Hematopoietic multipotent progenitor cell treated with erythropoietin and hydrocortisone succinate and interleukin-3 and kit ligand, for 4 days (in vitro differentiated cells): ENCODE measurements at regions not wholly inside any gene's neighbourhood (a gene's known extent, or its start where the extent isn't known, plus 50 kb on each side); places are given as distances from the start of the nearest gene placed in this dataset.
"Not testable (repeated sequence)": the region's sequence is repeated elsewhere in the genome, so short reads cannot be mapped to it uniquely, and the experiment has no call there.

Source experiments
- DNase-seq: peaks from one replicate; pipeline ENCODE4 v3.0.0-alpha.2; 2015

GRCh38 chr11:14573539-14574057, 53.4 kb upstream of the PSMA1 start:
- not testable (repeated sequence) for DNase-seq

GRCh38 chr11:14577292-14577691, 57.1 kb upstream of the PSMA1 start:
- no peak for DNase-seq

GRCh38 chr11:14577835-14578529, 57.8 kb upstream of the PSMA1 start:
- peak; percentile 14 for DNase-seq

DNA sequence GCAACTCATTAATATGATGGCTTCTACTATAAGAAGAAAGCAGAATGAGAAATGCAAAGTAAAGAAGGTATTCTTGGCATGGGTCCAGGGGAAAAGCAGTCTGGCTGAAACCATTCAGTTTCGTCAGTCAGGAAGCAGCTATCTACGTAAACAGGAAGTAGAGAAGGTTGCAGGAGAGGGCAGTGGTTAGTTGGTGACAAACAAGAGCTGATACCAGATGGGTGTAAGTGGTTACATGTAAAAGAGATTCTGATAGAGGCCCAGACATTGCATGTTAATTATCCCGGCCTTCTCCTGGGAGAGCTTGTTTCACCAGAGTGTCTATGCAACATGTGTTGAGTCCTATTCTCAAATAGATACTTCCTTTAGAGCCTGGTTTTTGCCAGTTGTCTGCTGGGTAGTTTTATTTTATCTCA, 58.4 kb upstream of the PSMA1 start:
- DNase-seq = peak; percentile 93

- DNase-seq = no peak
Measured at GRCh38 chr11:14579646-14580045, 59.5 kb upstream of the PSMA1 start.

GRCh38 chr11:14582793-14583192, 60.8 kb upstream of the PDE3B start:
- DNase-seq = no peak

GRCh38 chr11:14583252-14584034, 60.2 kb upstream of the PDE3B start:
- DNase-seq = no peak

DNA sequence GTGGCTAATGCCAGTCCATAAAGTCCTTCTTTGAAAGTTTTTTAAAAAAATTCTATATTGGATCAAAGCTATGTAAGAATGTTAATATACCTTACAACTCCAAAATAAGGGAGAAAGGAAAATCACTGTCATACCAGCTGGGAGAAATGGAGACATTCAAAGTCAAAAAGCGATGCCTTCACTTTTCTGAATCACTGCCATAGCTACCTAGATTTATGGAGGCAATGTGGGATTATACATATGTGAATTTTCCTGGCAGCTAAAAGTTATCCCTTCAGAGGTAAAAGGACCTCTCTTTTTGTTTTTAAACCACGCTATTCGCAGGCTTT, 59.6 kb upstream of the PDE3B start:
- DNase-seq = no peak

- DNase-seq = no peak
Measured at GRCh38 chr11:14584595-14584994, 59.0 kb upstream of the PDE3B start.

DNA sequence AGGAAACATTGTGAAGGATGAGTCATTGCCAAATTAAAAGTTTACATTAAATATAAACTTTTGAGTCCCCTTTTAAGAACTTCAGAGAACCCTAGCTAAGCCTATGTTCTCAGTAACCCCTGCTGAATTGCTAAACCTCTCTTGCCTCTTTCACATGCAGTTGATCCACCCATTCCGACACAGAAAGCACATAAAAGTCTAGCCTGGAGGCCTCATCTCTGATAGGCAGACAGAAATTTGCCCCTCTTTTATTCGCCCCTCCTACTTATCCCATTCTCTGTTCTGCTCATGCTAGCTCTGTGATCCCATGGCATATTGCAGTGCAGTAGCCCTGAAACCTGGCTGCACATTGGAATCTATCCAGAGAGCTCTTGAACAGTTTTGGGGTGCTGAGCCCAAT, 58.2 kb upstream of the PDE3B start:
- no peak for DNase-seq

DNA sequence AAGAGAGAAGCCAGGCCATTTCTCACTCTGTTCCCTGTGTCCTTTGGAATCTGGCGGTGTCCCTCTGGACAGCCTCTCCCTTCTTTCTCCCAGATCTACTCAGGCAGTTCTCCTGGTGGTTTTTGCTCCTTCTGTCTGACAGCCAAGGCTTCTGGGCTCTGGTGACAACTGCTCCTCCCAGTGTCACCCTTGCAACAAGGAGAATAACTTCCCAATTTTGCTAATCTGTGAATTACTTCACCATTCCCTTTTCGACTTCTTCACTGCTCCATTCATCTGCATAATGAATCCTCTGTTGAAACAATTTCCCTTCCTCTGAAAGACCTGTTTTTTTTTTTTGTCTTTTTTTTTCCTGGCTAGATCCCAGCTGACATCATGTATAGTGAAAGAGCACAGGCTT, 56.3 kb upstream of the PDE3B start:
- no peak for DNase-seq

- DNase-seq = no peak
Measured at GRCh38 chr11:14588681-14589080, 54.9 kb upstream of the PDE3B start.

DNA sequence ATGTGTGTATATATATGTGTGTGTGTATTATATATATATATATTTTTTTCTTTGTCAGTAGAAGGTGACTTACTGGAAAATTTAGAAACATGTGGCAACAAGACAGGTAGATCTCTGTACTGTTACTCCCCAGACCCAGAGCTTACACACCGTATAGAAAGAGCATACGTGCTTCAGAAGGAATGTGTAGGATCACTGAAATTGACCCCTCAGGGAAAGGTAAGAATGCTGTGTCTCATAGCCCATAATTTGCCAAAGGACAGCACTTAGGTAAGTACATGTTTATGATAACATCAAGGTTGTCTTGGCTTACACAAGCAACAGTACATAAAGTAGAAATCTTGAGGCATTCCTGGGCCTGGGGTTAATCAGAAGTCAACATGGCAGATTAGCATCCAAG, 54.2 kb upstream of the PDE3B start:
- no peak for DNase-seq

DNA sequence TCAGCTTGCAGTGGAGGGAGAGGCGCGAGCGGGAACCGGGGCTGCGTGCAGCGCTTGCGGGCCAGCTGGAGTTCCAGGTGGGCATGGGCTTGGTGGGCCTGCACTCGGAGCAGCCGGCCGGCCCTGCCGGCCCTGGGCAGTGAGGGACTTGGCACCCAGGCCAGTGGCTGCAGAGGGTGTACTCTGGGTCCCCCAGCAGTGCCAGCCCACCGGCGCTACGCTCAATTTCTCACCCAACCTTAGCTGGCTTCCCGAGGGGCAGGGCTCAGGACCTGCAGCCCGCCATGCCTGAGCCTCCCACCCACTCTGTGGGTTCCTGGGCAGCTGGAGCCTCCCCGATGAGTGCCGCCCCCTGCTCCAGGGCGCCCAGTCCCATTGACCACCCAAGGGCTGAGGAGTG, 52.6 kb upstream of the PDE3B start:
- DNase-seq = not testable (repeated sequence)

DNA sequence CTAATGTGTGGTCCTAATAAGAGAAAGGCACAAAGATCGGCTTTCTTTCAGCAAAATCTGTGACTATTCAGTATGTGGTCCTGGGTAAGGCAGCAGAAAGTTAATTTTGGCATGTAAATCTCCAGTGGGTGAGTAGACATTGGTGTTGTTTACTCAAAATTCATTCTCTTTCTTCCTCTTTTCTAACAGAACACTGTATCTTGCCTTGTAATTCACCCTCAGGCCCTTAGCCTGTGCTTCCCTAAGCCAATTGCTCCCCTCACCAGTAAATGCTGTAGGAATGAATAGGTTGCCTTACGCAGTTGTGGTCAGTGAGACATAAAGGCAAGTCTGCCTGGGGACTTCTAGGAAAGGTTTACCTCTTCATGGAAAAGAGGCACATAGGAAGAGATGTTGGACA, 49.9 kb upstream of the PDE3B start:
- DNase-seq = peak; percentile 25
